Tibial nerve (tissue), 4 donors: ENCODE measurements at regions not wholly inside any gene's neighbourhood (a gene's known extent, or its start where the extent isn't known, plus 50 kb on each side); places are given as distances from the start of the nearest gene placed in this dataset.

Experiments
- EP300 ChIP-seq, 2 donors: sonication (generic); formaldehyde crosslinking; IDR thresholded peaks; one replicate each; pipeline ENCODE4 v1.6.1; 2017; ENCODE audit warnings: antibody characterized with exemption in 2 of 2, mild to moderate bottlenecking in 1 of 2
- POLR2A ChIP-seq, 2 donors: fragments of 450-650 bp; IDR thresholded peaks; one replicate each; pipeline ENCODE4 v1.6.1; 2017; ENCODE audit warnings: antibody characterized with exemption in 2 of 2, mild to moderate bottlenecking in 2 of 2, moderate library complexity in 2 of 2
- TF ChIP-seq, protein P1 (sequence below), 5 experiments: fragments of 200-600 bp in 3 of 5; fragments of 450-650 bp in 2 of 5; sonication (generic) in 3 of 5; IDR thresholded peaks; one replicate each; pipeline ENCODE4 v1.5.1; 2016 to 2019; ENCODE audit warnings: antibody characterized with exemption in 5 of 5, mild to moderate bottlenecking in 3 of 5, moderate library complexity in 2 of 5

DNA sequence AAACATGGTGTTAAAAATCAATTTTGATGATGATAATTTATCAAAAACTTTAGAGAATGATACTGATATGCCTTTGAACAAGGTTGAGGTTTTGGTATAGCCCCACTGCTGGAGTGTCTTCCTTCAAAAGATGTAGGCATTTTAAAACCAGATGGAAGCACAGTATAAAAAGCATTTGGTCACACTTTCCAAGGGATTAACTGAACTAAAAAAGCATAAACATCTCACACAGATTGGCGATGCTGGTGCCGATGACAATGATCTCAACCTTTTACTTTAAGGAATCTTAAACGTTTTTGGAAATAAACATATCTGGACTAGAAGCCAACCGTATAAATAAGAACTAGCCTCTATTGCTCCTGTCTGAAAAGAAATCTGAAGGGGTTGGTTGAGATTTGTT lies 488.4 kb downstream of the ENC1 start:
- TF ChIP-seq, protein P1, sequence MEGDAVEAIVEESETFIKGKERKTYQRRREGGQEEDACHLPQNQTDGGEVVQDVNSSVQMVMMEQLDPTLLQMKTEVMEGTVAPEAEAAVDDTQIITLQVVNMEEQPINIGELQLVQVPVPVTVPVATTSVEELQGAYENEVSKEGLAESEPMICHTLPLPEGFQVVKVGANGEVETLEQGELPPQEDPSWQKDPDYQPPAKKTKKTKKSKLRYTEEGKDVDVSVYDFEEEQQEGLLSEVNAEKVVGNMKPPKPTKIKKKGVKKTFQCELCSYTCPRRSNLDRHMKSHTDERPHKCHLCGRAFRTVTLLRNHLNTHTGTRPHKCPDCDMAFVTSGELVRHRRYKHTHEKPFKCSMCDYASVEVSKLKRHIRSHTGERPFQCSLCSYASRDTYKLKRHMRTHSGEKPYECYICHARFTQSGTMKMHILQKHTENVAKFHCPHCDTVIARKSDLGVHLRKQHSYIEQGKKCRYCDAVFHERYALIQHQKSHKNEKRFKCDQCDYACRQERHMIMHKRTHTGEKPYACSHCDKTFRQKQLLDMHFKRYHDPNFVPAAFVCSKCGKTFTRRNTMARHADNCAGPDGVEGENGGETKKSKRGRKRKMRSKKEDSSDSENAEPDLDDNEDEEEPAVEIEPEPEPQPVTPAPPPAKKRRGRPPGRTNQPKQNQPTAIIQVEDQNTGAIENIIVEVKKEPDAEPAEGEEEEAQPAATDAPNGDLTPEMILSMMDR (IDR thresholded peaks at IDR 0.05) = no peak
- TF ChIP-seq POLR2A (IDR thresholded peaks at IDR 0.05) (no peak), EP300 (IDR thresholded peaks at IDR 0.05) (no peak)
